A549 (cell line): ENCODE measurements at regions not wholly inside any gene's neighbourhood (a gene's known extent, or its start where the extent isn't known, plus 50 kb on each side); places are given as distances from the start of the nearest gene placed in this dataset.

Experiments used
- ATAC-seq, 2 experiments: fragments of 200-7000 bp in 1 of 2; fragments of >200 bp in 1 of 2; cut with Nextera tagmentation in 1 of 2; cut with Tn5 transposase in 1 of 2; 3 replicates each; pipeline versions ENCODE4 v1.8.0 to v1.9.1; 2018 to 2020; ENCODE audit warnings: mild to moderate bottlenecking in 1 of 2, moderate library complexity in 1 of 2
- CTCF ChIA-PET: fragments of 300-600 bp; sonication (Branson Sonifier 250); formaldehyde crosslinking; extraction: SDS; loops from one replicate; lab custom pipeline; 2021; ENCODE audit warnings: antibody characterized with exemption, inconsistent platforms; lab: Yijun Ruan, JAX
- POLR2A ChIA-PET: fragments of 350-600 bp; formaldehyde crosslinking; extraction: SDS; loops from one replicate; lab custom pipeline; 2021; ENCODE audit warnings: antibody characterized with exemption, inconsistent platforms; lab: Yijun Ruan, JAX
- DNase-seq, 2 experiments: peaks; one replicate each; pipeline versions ENCODE4 v3.0.0 to v3.0.0-alpha.2; 2011 to 2016; ENCODE audit warnings: low read depth in 1 of 2, low spot score in 1 of 2
- FAIRE-seq: peaks from 2 replicates; lab custom pipeline; 2011; peaks lifted over from hg19 to GRCh38; lab: Jason Lieb, UNC
- H3K27ac ChIP-seq, 2 experiments: fragments of >200 bp; sonication (Bioruptor Twin); formaldehyde crosslinking; 3 replicates each; pipeline ENCODE4 v1.5.1; 2016 to 2017
- H3K4me1 ChIP-seq: fragments of >200 bp; sonication (Bioruptor Twin); formaldehyde crosslinking; 3 replicates; pipeline ENCODE4 v1.6.1; 2016
- H3K4me2 ChIP-seq: fragments of >200 bp; sonication (Bioruptor Twin); formaldehyde crosslinking; 3 replicates; pipeline ENCODE4 v1.6.1; 2016
- H3K4me3 ChIP-seq: fragments of >200 bp; sonication (Bioruptor Twin); formaldehyde crosslinking; 3 replicates; pipeline ENCODE4 v1.5.1; 2016
- H3K9me3 ChIP-seq: fragments of >200 bp; sonication (Bioruptor Twin); formaldehyde crosslinking; 3 replicates; pipeline ENCODE4 v1.6.1; 2016
- ATOH8 ChIP-seq: fragments of 250-450 bp; sonication (Bioruptor Pico); IDR thresholded peaks from 2 replicates; pipeline ENCODE4 v1.5.0; 2020; ENCODE audit warnings: low read depth, mild to moderate bottlenecking, moderate library complexity
- BCL3 ChIP-seq: fragments of >200 bp; sonication (Bioruptor Twin); formaldehyde crosslinking; IDR thresholded peaks from 3 replicates; pipeline ENCODE4 v1.6.1; 2016
- BHLHE40 ChIP-seq: IDR thresholded peaks from 2 replicates; pipeline ENCODE4 v1.6.1; 2012; ENCODE audit warnings: low read depth, low read length, inconsistent platforms
- CBX8 ChIP-seq: fragments of 200-600 bp; sonication (generic); IDR thresholded peaks from 2 replicates; pipeline ENCODE4 v1.6.1; 2016
- CHD4 ChIP-seq: fragments of 200-600 bp; sonication (generic); IDR thresholded peaks from 2 replicates; pipeline ENCODE4 v1.6.1; 2016; ENCODE audit warnings: antibody characterized with exemption, mild to moderate bottlenecking, borderline replicate concordance
- CTCF ChIP-seq: fragments of >200 bp; sonication (Bioruptor Twin); formaldehyde crosslinking; IDR thresholded peaks from 3 replicates; pipeline ENCODE4 v1.5.1; 2016
- E2F6 ChIP-seq: IDR thresholded peaks from 2 replicates; pipeline ENCODE4 v1.6.1; 2012; ENCODE audit warnings: low read depth, borderline replicate concordance
- EHMT2 ChIP-seq: fragments of 200-600 bp; sonication (generic); IDR thresholded peaks from 2 replicates; pipeline ENCODE4 v1.6.1; 2016; ENCODE audit warnings: antibody characterized with exemption, low read depth, mild to moderate bottlenecking, moderate library complexity
- EP300 ChIP-seq, 2 experiments: fragments of >200 bp; sonication (Bioruptor Twin); formaldehyde crosslinking; IDR thresholded peaks; 2 replicates in 1 of 2; 3 replicates in 1 of 2; pipeline ENCODE4 v1.6.1; 2016 to 2017
- FOSL2 ChIP-seq, 2 experiments: fragments of 450-650 bp in 1 of 2; fragments of >200 bp in 1 of 2; sonication (Bioruptor Twin) in 1 of 2; formaldehyde crosslinking; IDR thresholded peaks; 2 replicates each; pipeline versions ENCODE4 v1.5.0 to v1.6.1; 2016 to 2020; ENCODE audit warnings: mild to moderate bottlenecking in 1 of 2, moderate library complexity in 1 of 2
- GATA3 ChIP-seq: IDR thresholded peaks from 2 replicates; pipeline ENCODE4 v1.6.1; 2012; ENCODE audit warnings: borderline replicate concordance
- HES2 ChIP-seq: fragments of >200 bp; sonication (Bioruptor Twin); formaldehyde crosslinking; IDR thresholded peaks from 2 replicates; pipeline ENCODE4 v1.6.1; 2016
- HEYL ChIP-seq: fragments of 250-450 bp; sonication (Bioruptor Pico); IDR thresholded peaks from 2 replicates; pipeline ENCODE4 v1.8.0; 2021; ENCODE audit warnings: mild to moderate bottlenecking, moderate library complexity
- HMGXB4 ChIP-seq: fragments of 250-450 bp; sonication (Bioruptor Pico); IDR thresholded peaks from 2 replicates; pipeline ENCODE4 v1.5.0; 2021; ENCODE audit warnings: mild to moderate bottlenecking, moderate library complexity, borderline replicate concordance
- HOXA7 ChIP-seq: fragments of 250-450 bp; sonication (Bioruptor Pico); IDR thresholded peaks from 2 replicates; pipeline ENCODE4 v1.5.0; 2020; ENCODE audit warnings: mild to moderate bottlenecking, moderate library complexity
- JUN ChIP-seq, 2 experiments: fragments of >200 bp; sonication (Bioruptor Twin); formaldehyde crosslinking; IDR thresholded peaks; 2 replicates in 1 of 2; 3 replicates in 1 of 2; pipeline ENCODE4 v1.6.1; 2016 to 2017
- JUNB ChIP-seq: fragments of >200 bp; sonication (Bioruptor Twin); formaldehyde crosslinking; IDR thresholded peaks from 2 replicates; pipeline ENCODE4 v1.6.1; 2016
- KDM1A ChIP-seq: fragments of 200-600 bp; sonication (generic); IDR thresholded peaks from 2 replicates; pipeline ENCODE4 v1.6.1; 2016; ENCODE audit warnings: low read depth, mild to moderate bottlenecking
- MAX ChIP-seq: IDR thresholded peaks from 2 replicates; pipeline ENCODE4 v1.6.1; 2012
- MYC ChIP-seq: IDR thresholded peaks from 2 replicates; pipeline ENCODE4 v1.6.1; 2012; ENCODE audit warnings: mild to moderate bottlenecking, inconsistent platforms, low read length, improper control_type of control experiment, borderline replicate concordance
- POLR2A ChIP-seq: IDR thresholded peaks from 2 replicates; pipeline ENCODE4 v1.6.1; 2012; ENCODE audit warnings: mild to moderate bottlenecking, low read length
- POLR2AphosphoS2 ChIP-seq: conservative IDR thresholded peaks from 2 replicates; pipeline ENCODE4 v1.6.1; 2012; ENCODE audit warnings: low read length, improper control_type of control experiment, inconsistent platforms
- RARB ChIP-seq: fragments of 250-450 bp; sonication (Bioruptor Pico); IDR thresholded peaks from 2 replicates; pipeline ENCODE4 v1.8.0; 2021; ENCODE audit warnings: mild to moderate bottlenecking, moderate library complexity
- RCOR1 ChIP-seq: fragments of 150-350 bp; IDR thresholded peaks from 2 replicates; pipeline ENCODE4 v1.6.1; 2014; ENCODE audit warnings: antibody characterized with exemption, low read length, low read depth
- RFX5 ChIP-seq: fragments of 450-650 bp; IDR thresholded peaks from 2 replicates; pipeline ENCODE4 v1.7.1; 2014; ENCODE audit warnings: antibody characterized with exemption, mild to moderate bottlenecking, moderate library complexity
- RNF2 ChIP-seq: fragments of 200-600 bp; sonication (generic); IDR thresholded peaks from 2 replicates; pipeline ENCODE4 v1.6.1; 2016; ENCODE audit warnings: low read depth, mild to moderate bottlenecking, antibody characterized with exemption, moderate library complexity, borderline replicate concordance
- SMC3 ChIP-seq: fragments of >200 bp; sonication (Bioruptor Twin); formaldehyde crosslinking; IDR thresholded peaks from 3 replicates; pipeline ENCODE4 v1.6.1; 2018; ENCODE audit warnings: inconsistent platforms
- SREBF2 ChIP-seq: fragments of 450-650 bp; IDR thresholded peaks from 2 replicates; pipeline ENCODE4 v1.6.1; 2014; ENCODE audit warnings: mild to moderate bottlenecking, moderate library complexity
- USF2 ChIP-seq: fragments of 450-650 bp; IDR thresholded peaks from 2 replicates; pipeline ENCODE4 v1.6.1; 2014; ENCODE audit warnings: antibody characterized with exemption
- ZFP36 ChIP-seq: fragments of 450-650 bp; IDR thresholded peaks from 2 replicates; pipeline ENCODE4 v1.6.1; 2014; ENCODE audit warnings: borderline replicate concordance; ENCODE audit not compliant: partially characterized antibody
- WGBS: methylation state at CpG from one replicate; pipeline ENCODE4 v1.1.6; 2017; ENCODE audit errors: missing lambda C conversion rate; 5-methylcytosine and 5-hydroxymethylcytosine counted together

- no peak for TF ChIP-seq E2F6
- no peak for TF ChIP-seq BCL3
- no peak for TF ChIP-seq RFX5
- TF ChIP-seq SREBF2, result no peak
- TF ChIP-seq EHMT2, result no peak
These were observed 96.5 kb upstream of the NAMPT start (continued) for GRCh38 chr7:106381252-106381651.

- DNase-seq (peak; percentile 36 to 95), ATAC-seq (peak; percentile 92 to 96), FAIRE-seq (peak; percentile 39)
- POLR2A ChIA-PET, result interaction anchor here (0.5 to 2.1 kb wide), 6 partner anchors 48 to 165 kb away, joined by 3 to 20 read pairs (median 4); partner anchors contain the start of gene NAMPT
- peak overlapping the region; percentile 66 for H3K4me2 ChIP-seq
- H3K4me3 ChIP-seq, result 0 out of 3 replicates have a peak overlapping the region, but pooled peaks have one; percentile 6
- CTCF ChIA-PET, result interaction anchor here (0.9 to 2.1 kb wide), 3 partner anchors 11 to 224 kb away, joined by 3 to 10 read pairs (median 6); no protein-coding TSS in a partner anchor
- 21% methylated on average over 3 of the region's 3 CpGs for WGBS
- H3K4me1 ChIP-seq, result peaks cover 29% of the 10 kb centered on the region
- H3K27ac ChIP-seq, result peak overlapping the region; percentile 74 to 80
- peaks cover 4% of the 10 kb centered on the region; the same call in 1 of the 3 replicates for H3K9me3 ChIP-seq
- TF ChIP-seq BHLHE40, result no peak
- peak; percentile 84 to 93; a peak in 4 of 5 replicates for TF ChIP-seq EP300 (IDR thresholded peaks at IDR 0.05)
- peak; percentile 53; the same call in 1 of the 2 replicates for TF ChIP-seq MAX
- no peak for TF ChIP-seq RNF2
- TF ChIP-seq SMC3, result no peak; the same call in 2 of the 3 replicates
- TF ChIP-seq FOSL2 (IDR thresholded peaks at IDR 0.05), result no peak
- TF ChIP-seq FOSL2 (CRISPR knock-in tag; IDR thresholded peaks at IDR 0.05), result peak; percentile 64
- TF ChIP-seq HMGXB4 (CRISPR knock-in tag), result 0 out of 2 replicates have a peak, but pooled peaks have one; percentile 7
- TF ChIP-seq MYC, result no peak; the same call in 1 of the 2 replicates
- TF ChIP-seq JUNB, result 0 out of 2 replicates have a peak, but pooled peaks have one; percentile 17
- TF ChIP-seq E2F6, result no peak
- TF ChIP-seq JUN (IDR thresholded peaks at IDR 0.05), result peak; percentile 47 to 73; a peak in 3 of 5 replicates
- no peak for TF ChIP-seq CHD4
- no peak for TF ChIP-seq POLR2A
- TF ChIP-seq CBX8, result no peak
- TF ChIP-seq POLR2AphosphoS2, result no peak
- TF ChIP-seq HEYL (CRISPR knock-in tag), result no peak
- TF ChIP-seq ZFP36, result no peak
- no peak for TF ChIP-seq HOXA7
- TF ChIP-seq CTCF, result no peak
- no peak for TF ChIP-seq ATOH8 (CRISPR knock-in tag)
- no peak for TF ChIP-seq RCOR1
- TF ChIP-seq KDM1A, result no peak
- peak; percentile 64 for TF ChIP-seq GATA3
- TF ChIP-seq USF2, result no peak
- TF ChIP-seq RARB (CRISPR knock-in tag), result no peak
- no peak for TF ChIP-seq HES2
These were observed 93.1 kb upstream of the NAMPT start for GRCh38 chr7:106377847-106378361.
